ENCODE measurements at regions not wholly inside any gene's neighbourhood (a gene's known extent, or its start where the extent isn't known, plus 50 kb on each side); places are given as distances from the start of the nearest gene placed in this dataset.

GRCh38 chr3:13143381-13144004, 70.3 kb upstream of the IQSEC1 start:
- TF ChIP-seq CTCF (conservative IDR thresholded peaks at IDR 0.05; ENCODE audit: low read depth in 2 of 2) (no peak), NANOG (IDR thresholded peaks at IDR 0.05; ENCODE audit: borderline replicate concordance) (no peak), POLR2AphosphoS5 (IDR thresholded peaks at IDR 0.05; ENCODE audit: low read depth) (no peak), JUNB (IDR thresholded peaks at IDR 0.05; ENCODE audit: unreplicated experiment) (no peak), CREB1 (CRISPR knock-in tag; IDR thresholded peaks at IDR 0.05; ENCODE audit: low read depth) (no peak), EZH2 (IDR thresholded peaks at IDR 0.05; ENCODE audit: low read depth, unreplicated experiment) (no peak), EZH2phosphoT487 (IDR thresholded peaks at IDR 0.05; ENCODE audit: unreplicated experiment) (no peak), STAT1 (IDR thresholded peaks at IDR 0.05; ENCODE audit: unreplicated experiment) (no peak), ZNF114 (CRISPR knock-in tag; IDR thresholded peaks at IDR 0.05) (no peak), ETS1 (IDR thresholded peaks at IDR 0.05) (no peak), ZNF331 (CRISPR knock-in tag; IDR thresholded peaks at IDR 0.05; ENCODE audit: low read depth) (no peak)
- TF ChIP-seq, protein P1, sequence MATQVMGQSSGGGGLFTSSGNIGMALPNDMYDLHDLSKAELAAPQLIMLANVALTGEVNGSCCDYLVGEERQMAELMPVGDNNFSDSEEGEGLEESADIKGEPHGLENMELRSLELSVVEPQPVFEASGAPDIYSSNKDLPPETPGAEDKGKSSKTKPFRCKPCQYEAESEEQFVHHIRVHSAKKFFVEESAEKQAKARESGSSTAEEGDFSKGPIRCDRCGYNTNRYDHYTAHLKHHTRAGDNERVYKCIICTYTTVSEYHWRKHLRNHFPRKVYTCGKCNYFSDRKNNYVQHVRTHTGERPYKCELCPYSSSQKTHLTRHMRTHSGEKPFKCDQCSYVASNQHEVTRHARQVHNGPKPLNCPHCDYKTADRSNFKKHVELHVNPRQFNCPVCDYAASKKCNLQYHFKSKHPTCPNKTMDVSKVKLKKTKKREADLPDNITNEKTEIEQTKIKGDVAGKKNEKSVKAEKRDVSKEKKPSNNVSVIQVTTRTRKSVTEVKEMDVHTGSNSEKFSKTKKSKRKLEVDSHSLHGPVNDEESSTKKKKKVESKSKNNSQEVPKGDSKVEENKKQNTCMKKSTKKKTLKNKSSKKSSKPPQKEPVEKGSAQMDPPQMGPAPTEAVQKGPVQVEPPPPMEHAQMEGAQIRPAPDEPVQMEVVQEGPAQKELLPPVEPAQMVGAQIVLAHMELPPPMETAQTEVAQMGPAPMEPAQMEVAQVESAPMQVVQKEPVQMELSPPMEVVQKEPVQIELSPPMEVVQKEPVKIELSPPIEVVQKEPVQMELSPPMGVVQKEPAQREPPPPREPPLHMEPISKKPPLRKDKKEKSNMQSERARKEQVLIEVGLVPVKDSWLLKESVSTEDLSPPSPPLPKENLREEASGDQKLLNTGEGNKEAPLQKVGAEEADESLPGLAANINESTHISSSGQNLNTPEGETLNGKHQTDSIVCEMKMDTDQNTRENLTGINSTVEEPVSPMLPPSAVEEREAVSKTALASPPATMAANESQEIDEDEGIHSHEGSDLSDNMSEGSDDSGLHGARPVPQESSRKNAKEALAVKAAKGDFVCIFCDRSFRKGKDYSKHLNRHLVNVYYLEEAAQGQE (IDR thresholded peaks at IDR 0.05; ENCODE audit: unreplicated experiment): no peak
- TF ChIP-seq, protein P2, sequence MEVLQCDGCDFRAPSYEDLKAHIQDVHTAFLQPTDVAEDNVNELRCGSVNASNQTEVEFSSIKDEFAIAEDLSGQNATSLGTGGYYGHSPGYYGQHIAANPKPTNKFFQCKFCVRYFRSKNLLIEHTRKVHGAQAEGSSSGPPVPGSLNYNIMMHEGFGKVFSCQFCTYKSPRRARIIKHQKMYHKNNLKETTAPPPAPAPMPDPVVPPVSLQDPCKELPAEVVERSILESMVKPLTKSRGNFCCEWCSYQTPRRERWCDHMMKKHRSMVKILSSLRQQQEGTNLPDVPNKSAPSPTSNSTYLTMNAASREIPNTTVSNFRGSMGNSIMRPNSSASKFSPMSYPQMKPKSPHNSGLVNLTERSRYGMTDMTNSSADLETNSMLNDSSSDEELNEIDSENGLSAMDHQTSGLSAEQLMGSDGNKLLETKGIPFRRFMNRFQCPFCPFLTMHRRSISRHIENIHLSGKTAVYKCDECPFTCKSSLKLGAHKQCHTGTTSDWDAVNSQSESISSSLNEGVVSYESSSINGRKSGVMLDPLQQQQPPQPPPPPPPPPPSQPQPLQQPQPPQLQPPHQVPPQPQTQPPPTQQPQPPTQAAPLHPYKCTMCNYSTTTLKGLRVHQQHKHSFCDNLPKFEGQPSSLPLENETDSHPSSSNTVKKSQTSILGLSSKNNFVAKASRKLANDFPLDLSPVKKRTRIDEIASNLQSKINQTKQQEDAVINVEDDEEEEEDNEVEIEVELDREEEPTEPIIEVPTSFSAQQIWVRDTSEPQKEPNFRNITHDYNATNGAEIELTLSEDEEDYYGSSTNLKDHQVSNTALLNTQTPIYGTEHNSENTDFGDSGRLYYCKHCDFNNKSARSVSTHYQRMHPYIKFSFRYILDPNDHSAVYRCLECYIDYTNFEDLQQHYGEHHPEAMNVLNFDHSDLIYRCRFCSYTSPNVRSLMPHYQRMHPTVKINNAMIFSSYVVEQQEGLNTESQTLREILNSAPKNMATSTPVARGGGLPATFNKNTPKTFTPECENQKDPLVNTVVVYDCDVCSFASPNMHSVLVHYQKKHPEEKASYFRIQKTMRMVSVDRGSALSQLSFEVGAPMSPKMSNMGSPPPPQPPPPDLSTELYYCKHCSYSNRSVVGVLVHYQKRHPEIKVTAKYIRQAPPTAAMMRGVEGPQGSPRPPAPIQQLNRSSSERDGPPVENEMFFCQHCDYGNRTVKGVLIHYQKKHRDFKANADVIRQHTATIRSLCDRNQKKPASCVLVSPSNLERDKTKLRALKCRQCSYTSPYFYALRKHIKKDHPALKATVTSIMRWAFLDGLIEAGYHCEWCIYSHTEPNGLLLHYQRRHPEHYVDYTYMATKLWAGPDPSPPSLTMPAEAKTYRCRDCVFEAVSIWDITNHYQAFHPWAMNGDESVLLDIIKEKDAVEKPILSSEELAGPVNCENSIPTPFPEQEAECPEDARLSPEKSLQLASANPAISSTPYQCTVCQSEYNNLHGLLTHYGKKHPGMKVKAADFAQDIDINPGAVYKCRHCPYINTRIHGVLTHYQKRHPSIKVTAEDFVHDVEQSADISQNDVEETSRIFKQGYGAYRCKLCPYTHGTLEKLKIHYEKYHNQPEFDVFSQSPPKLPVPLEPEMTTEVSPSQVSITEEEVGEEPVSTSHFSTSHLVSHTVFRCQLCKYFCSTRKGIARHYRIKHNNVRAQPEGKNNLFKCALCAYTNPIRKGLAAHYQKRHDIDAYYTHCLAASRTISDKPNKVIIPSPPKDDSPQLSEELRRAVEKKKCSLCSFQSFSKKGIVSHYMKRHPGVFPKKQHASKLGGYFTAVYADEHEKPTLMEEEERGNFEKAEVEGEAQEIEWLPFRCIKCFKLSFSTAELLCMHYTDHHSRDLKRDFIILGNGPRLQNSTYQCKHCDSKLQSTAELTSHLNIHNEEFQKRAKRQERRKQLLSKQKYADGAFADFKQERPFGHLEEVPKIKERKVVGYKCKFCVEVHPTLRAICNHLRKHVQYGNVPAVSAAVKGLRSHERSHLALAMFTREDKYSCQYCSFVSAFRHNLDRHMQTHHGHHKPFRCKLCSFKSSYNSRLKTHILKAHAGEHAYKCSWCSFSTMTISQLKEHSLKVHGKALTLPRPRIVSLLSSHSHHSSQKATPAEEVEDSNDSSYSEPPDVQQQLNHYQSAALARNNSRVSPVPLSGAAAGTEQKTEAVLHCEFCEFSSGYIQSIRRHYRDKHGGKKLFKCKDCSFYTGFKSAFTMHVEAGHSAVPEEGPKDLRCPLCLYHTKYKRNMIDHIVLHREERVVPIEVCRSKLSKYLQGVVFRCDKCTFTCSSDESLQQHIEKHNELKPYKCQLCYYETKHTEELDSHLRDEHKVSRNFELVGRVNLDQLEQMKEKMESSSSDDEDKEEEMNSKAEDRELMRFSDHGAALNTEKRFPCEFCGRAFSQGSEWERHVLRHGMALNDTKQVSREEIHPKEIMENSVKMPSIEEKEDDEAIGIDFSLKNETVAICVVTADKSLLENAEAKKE (CRISPR knock-in tag; IDR thresholded peaks at IDR 0.05): no peak
